Right atrium auricular region (tissue), 2 donors: ENCODE measurements at regions not wholly inside any gene's neighbourhood (a gene's known extent, or its start where the extent isn't known, plus 50 kb on each side); places are given as distances from the start of the nearest gene placed in this dataset.

ENCODE experiments used
- DNase-seq: peaks from one replicate; pipeline ENCODE4 v3.0.0-alpha.2; 2019; ENCODE audit warnings: low spot score
- H3K27ac ChIP-seq, 2 donors: fragments of 200-600 bp; sonication (generic); 1 replicate in 1 of 2; 2 replicates in 1 of 2; pipeline ENCODE4 v1.5.1; 2016 to 2019
- H3K27me3 ChIP-seq, 2 donors: fragments of 200-600 bp; sonication (generic); one replicate each; pipeline versions ENCODE4 v1.5.1 to v1.6.0; 2017 to 2019
- H3K36me3 ChIP-seq: fragments of 200-600 bp; sonication (generic); one replicate; pipeline ENCODE4 v1.5.1; 2016
- H3K4me1 ChIP-seq, 2 donors: fragments of 200-600 bp; sonication (generic); one replicate each; pipeline versions ENCODE4 v1.5.1 to v1.6.0; 2017 to 2019
- H3K4me3 ChIP-seq, 2 donors: fragments of 200-600 bp; sonication (generic); 1 replicate in 1 of 2; 2 replicates in 1 of 2; pipeline ENCODE4 v1.5.1; 2017 to 2019; ENCODE audit warnings: mild to moderate bottlenecking in 1 of 2, moderate library complexity in 1 of 2
- H3K9me3 ChIP-seq, 2 donors: fragments of 200-600 bp; sonication (generic); one replicate each; pipeline ENCODE4 v1.5.1; 2019
- CTCF ChIP-seq, 2 donors: fragments of 200-600 bp; sonication (generic); IDR thresholded peaks; one replicate each; pipeline ENCODE4 v1.5.1; 2019; ENCODE audit warnings: antibody characterized with exemption in 2 of 2

GRCh38 chr3:63056932-63057331 is 181.7 kb upstream of the CADPS start:
- Histone ChIP-seq H3K9me3 (no peaks in the 10 kb centered on the region), H3K27ac (no peak overlapping the region), H3K27me3 (no peaks in the 10 kb centered on the region), H3K4me3 (no peak overlapping the region), H3K4me1 (no peaks in the 10 kb centered on the region), H3K36me3 (no peaks in the 10 kb centered on the region)
- no peak for TF ChIP-seq CTCF (IDR thresholded peaks at IDR 0.05)
- DNase-seq: no peak

GRCh38 chr3:63060412-63060811 is 185.2 kb upstream of the CADPS start:
- Histone ChIP-seq H3K36me3 (no peaks in the 10 kb centered on the region), H3K9me3 (no peaks in the 10 kb centered on the region), H3K4me1 (no peaks in the 10 kb centered on the region), H3K27me3 (no peaks in the 10 kb centered on the region), H3K27ac (no peak overlapping the region), H3K4me3 (no peak overlapping the region)
- no peak for TF ChIP-seq CTCF (IDR thresholded peaks at IDR 0.05)
- DNase-seq: no peak

GRCh38 chr3:63061449-63061848 is 186.2 kb upstream of the CADPS start:
- Histone ChIP-seq H3K4me1 (no peaks in the 10 kb centered on the region), H3K27me3 (no peaks in the 10 kb centered on the region), H3K27ac (no peak overlapping the region), H3K36me3 (no peaks in the 10 kb centered on the region), H3K9me3 (no peaks in the 10 kb centered on the region), H3K4me3 (no peak overlapping the region)
- TF ChIP-seq CTCF (IDR thresholded peaks at IDR 0.05): no peak
- DNase-seq: no peak

DNA sequence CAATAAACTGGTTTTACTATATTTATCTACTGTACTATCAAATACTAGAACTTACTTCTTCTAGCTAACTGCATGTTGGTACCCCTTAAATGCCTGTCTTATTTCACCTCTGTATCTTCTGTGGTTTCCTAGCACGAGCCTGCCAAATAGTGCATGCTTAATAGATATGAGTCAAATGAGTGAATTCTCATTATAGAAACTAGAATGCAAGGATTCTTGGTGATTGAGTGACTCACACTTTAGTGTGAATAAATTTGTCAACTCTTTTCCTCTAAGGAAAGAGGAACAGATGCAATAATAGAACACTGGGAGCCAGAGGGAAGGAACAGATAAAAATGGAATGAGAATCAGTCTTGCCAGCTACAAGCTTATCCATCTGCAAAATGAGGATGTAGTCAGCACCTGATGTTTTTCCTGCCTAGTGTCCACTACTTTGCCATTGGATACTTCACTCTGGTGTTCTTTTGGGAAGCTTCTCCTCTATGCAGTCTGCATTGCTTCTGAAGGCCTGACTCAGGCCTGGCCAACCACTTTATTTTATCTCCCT is 189.1 kb upstream of the CADPS start:
- no peak overlapping the region for H3K4me3 ChIP-seq

DNA sequence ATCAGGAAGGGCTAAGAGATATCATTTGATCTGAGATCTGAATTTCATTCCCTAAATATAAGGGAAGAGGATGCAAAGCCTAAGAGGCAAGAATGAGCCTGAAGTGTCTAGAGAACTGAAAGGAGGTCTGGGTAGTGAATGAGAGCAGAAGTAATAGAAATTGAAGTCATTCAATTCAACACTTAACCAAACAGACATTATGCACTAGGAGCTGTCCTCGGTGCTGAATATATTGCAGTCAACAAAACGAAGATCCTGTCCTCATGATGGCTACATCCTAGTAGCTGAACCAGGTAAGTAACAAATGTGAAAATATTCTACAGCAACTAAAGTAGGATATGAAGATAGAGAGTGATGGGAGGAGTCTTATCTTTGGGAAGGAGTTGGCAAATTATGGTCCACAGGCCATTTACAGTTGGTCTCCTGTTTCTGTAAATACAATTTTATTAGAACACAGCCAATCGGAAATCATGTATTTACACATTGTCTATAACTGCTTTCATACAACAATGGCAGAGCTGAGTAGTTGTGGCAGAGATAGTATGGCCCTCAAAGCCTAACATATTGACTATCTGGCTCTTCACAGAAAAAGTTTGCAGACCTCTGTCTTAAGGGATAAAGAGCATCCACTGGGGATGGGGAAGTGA is 192.9 kb upstream of the CADPS start:
- no peak for DNase-seq
- Histone ChIP-seq H3K4me3 (no peak overlapping the region), H3K36me3 (no peaks in the 10 kb centered on the region), H3K27ac (no peak overlapping the region), H3K4me1 (no peaks in the 10 kb centered on the region), H3K27me3 (no peaks in the 10 kb centered on the region), H3K9me3 (no peaks in the 10 kb centered on the region)
- TF ChIP-seq CTCF (IDR thresholded peaks at IDR 0.05): no peak

More for the DNA sequence above, 189.1 kb upstream of the CADPS start:
- Histone ChIP-seq H3K4me1 (no peaks in the 10 kb centered on the region), H3K36me3 (no peaks in the 10 kb centered on the region), H3K9me3 (no peaks in the 10 kb centered on the region), H3K27ac (no peak overlapping the region), H3K27me3 (no peaks in the 10 kb centered on the region)
- no peak for DNase-seq
- TF ChIP-seq CTCF (IDR thresholded peaks at IDR 0.05): no peak
